PC-9 (cell line): ENCODE measurements at regions not wholly inside any gene's neighbourhood (a gene's known extent, or its start where the extent isn't known, plus 50 kb on each side); places are given as distances from the start of the nearest gene placed in this dataset.

ENCODE experiments used
- BruUV-seq: library from RNA; stranded (reverse); fragments of 400-500 nt; replicated peaks from 2 replicates; lab custom pipeline; 2021; lab: Mats Ljungman, UMichigan
- CTCF ChIA-PET: fragments of 300-600 bp; sonication (Branson Sonifier 250); formaldehyde crosslinking; loops from one replicate; lab custom pipeline; 2022; ENCODE audit warnings: antibody characterized with exemption; lab: Charles Lee
- POLR2A ChIA-PET: fragments of 300-600 bp; sonication (Branson Sonifier 250); formaldehyde crosslinking; loops from one replicate; lab custom pipeline; 2022; ENCODE audit warnings: antibody characterized with exemption; ENCODE audit not compliant: unreplicated experiment; lab: Charles Lee
- DNase-seq, 2 experiments: peaks; one replicate each; pipeline versions ENCODE4 v3.0.0 to v3.0.0-alpha.2; 2015 to 2022; ENCODE audit warnings: mixed read lengths in 1 of 2
- H2AFZ ChIP-seq: fragments of 200-600 bp; sonication (generic); 2 replicates; pipeline ENCODE4 v1.8.1; 2017; ENCODE audit warnings: antibody characterized with exemption
- H3F3A ChIP-seq: fragments of 200-600 bp; sonication (generic); 2 replicates; pipeline ENCODE4 v1.8.1; 2017; ENCODE audit warnings: antibody characterized with exemption, mild to moderate bottlenecking, low read depth; ENCODE audit not compliant: insufficient read depth
- H3K27ac ChIP-seq: fragments of 200-600 bp; sonication (generic); 2 replicates; pipeline ENCODE4 v1.6.1; 2016; ENCODE audit warnings: mixed run types
- H3K27me3 ChIP-seq: fragments of 200-600 bp; sonication (generic); 2 replicates; pipeline ENCODE4 v1.6.1; 2016; ENCODE audit warnings: low read depth, mixed run types; ENCODE audit not compliant: insufficient read depth
- H3K36me3 ChIP-seq: fragments of 200-600 bp; sonication (generic); 2 replicates; pipeline ENCODE4 v1.6.1; 2016; ENCODE audit warnings: low read depth, mixed run types
- H3K4me1 ChIP-seq: fragments of 200-600 bp; sonication (generic); replicated peaks from 2 replicates; pipeline ENCODE4 v1.6.1; 2016; ENCODE audit warnings: mixed run types; ENCODE audit not compliant: insufficient read depth
- H3K4me2 ChIP-seq: fragments of 200-600 bp; sonication (generic); 2 replicates; pipeline ENCODE4 v1.6.1; 2017; ENCODE audit warnings: mixed run types
- H3K4me3 ChIP-seq: fragments of 200-600 bp; sonication (generic); 2 replicates; pipeline ENCODE4 v1.6.1; 2016; ENCODE audit warnings: mixed run types
- H3K79me2 ChIP-seq: fragments of 200-600 bp; sonication (generic); 2 replicates; pipeline ENCODE4 v1.6.1; 2017; ENCODE audit warnings: low read depth, mixed run types
- H3K9me2 ChIP-seq: fragments of 200-600 bp; sonication (generic); 2 replicates; pipeline ENCODE4 v1.8.1; 2017; ENCODE audit warnings: mild to moderate bottlenecking; ENCODE audit not compliant: insufficient read depth
- H3K9me3 ChIP-seq: fragments of 200-600 bp; sonication (generic); 2 replicates; pipeline ENCODE4 v1.8.1; 2016; ENCODE audit warnings: low read depth; ENCODE audit not compliant: insufficient read depth
- H4K20me1 ChIP-seq: fragments of 200-600 bp; sonication (generic); 2 replicates; pipeline ENCODE4 v1.8.1; 2017; ENCODE audit not compliant: insufficient read depth
- EZH2 ChIP-seq: fragments of 200-600 bp; sonication (generic); IDR thresholded peaks from 2 replicates; pipeline ENCODE4 v1.8.0; 2017; ENCODE audit warnings: antibody characterized with exemption, low read depth
- intact Hi-C: fragments of 100-400 bp; cut with micrococcal nuclease; formaldehyde crosslinking; loops from one replicate; pipeline ENCODE4 v1.10.0; 2022; ENCODE audit not compliant: unreplicated experiment
- TF ChIP-seq, protein P1 (sequence below): fragments of 200-600 bp; sonication (generic); conservative IDR thresholded peaks from 2 replicates; pipeline ENCODE4 v1.6.1; 2017; ENCODE audit warnings: mixed run types, antibody characterized with exemption, mild to moderate bottlenecking, moderate library complexity

GRCh38 chr2:181753686-181754085 is 73.4 kb upstream of the NEUROD1 start:
- Histone ChIP-seq H3K4me3 (no peak overlapping the region), H3K27ac (no peak overlapping the region), H3K79me2 (no peaks in the 10 kb centered on the region), H3K4me1 (peaks cover 11% of the 10 kb centered on the region), H3F3A (no peaks in the 10 kb centered on the region), H3K27me3 (no peaks in the 10 kb centered on the region), H3K4me2 (no peak overlapping the region), H3K9me3 (0 out of 2 replicates have a peak, but pooled peaks cover 6% of the 10 kb centered on the region), H3K9me2 (no peaks in the 10 kb centered on the region), H2AFZ (no peak overlapping the region; the same call in 1 of the 2 replicates), H4K20me1 (no peaks in the 10 kb centered on the region), H3K36me3 (no peaks in the 10 kb centered on the region)
- no TSS peak for BruUV-seq
- intact Hi-C loops, result loop anchor here (2.0 kb wide), 2 partner anchors 37 to 57 kb away; no protein-coding TSS in a partner anchor
- POLR2A ChIA-PET, result interaction anchor here (0.8 kb wide), 1 partner anchor 15 kb away, joined by 8 read pairs; no protein-coding TSS in a partner anchor
- DNase-seq, result no peak
- no peak for TF ChIP-seq EZH2
- TF ChIP-seq, protein P1, sequence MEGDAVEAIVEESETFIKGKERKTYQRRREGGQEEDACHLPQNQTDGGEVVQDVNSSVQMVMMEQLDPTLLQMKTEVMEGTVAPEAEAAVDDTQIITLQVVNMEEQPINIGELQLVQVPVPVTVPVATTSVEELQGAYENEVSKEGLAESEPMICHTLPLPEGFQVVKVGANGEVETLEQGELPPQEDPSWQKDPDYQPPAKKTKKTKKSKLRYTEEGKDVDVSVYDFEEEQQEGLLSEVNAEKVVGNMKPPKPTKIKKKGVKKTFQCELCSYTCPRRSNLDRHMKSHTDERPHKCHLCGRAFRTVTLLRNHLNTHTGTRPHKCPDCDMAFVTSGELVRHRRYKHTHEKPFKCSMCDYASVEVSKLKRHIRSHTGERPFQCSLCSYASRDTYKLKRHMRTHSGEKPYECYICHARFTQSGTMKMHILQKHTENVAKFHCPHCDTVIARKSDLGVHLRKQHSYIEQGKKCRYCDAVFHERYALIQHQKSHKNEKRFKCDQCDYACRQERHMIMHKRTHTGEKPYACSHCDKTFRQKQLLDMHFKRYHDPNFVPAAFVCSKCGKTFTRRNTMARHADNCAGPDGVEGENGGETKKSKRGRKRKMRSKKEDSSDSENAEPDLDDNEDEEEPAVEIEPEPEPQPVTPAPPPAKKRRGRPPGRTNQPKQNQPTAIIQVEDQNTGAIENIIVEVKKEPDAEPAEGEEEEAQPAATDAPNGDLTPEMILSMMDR, result no peak
- CTCF ChIA-PET, result no interaction called here

DNA sequence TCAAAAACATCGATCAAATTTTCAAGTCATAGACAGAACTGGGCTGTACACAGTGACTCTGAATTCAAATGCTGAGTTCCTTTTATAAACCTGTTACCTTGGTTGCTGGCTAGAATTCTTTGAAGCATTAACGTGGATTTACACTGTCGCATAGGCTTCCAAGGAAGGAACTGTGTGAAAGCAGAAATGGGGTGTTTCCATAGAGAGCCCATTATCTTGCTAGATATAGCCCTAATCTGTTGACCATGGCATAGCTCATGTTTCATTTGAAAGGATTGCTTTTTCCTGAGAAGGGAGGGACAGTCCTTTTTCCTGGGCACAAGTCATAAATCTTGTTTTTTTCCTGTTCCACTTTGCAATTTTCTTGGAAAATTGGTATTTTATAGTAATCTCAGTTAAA is 73.8 kb upstream of the NEUROD1 start:
- BruUV-seq, result no TSS peak
- Histone ChIP-seq H3K36me3 (no peaks in the 10 kb centered on the region), H3K27me3 (no peaks in the 10 kb centered on the region), H4K20me1 (no peaks in the 10 kb centered on the region), H3F3A (no peaks in the 10 kb centered on the region), H2AFZ (no peak overlapping the region), H3K4me3 (no peak overlapping the region), H3K9me3 (0 out of 2 replicates have a peak, but pooled peaks cover 6% of the 10 kb centered on the region), H3K27ac (no peak overlapping the region), H3K9me2 (no peaks in the 10 kb centered on the region), H3K79me2 (no peaks in the 10 kb centered on the region), H3K4me2 (no peak overlapping the region), H3K4me1 (peaks cover 11% of the 10 kb centered on the region)
- POLR2A ChIA-PET, result interaction anchor here (0.7 to 0.8 kb wide), 2 partner anchors 15 to 132 kb away, joined by 4 to 8 read pairs; no protein-coding TSS in a partner anchor
- no peak for TF ChIP-seq EZH2
- TF ChIP-seq, protein P1, result no peak
- CTCF ChIA-PET, result interaction anchor here (0.6 kb wide), 1 partner anchor 58 kb away, joined by 9 read pairs; no protein-coding TSS in a partner anchor
- intact Hi-C loops, result no loop called here
- no peak for DNase-seq

- Histone ChIP-seq H3K27ac (no peak overlapping the region), H2AFZ (no peak overlapping the region), H3K4me2 (no peak overlapping the region), H3F3A (no peaks in the 10 kb centered on the region), H3K27me3 (no peaks in the 10 kb centered on the region), H3K4me3 (no peak overlapping the region), H3K9me2 (no peaks in the 10 kb centered on the region), H3K36me3 (no peaks in the 10 kb centered on the region), H3K79me2 (no peaks in the 10 kb centered on the region), H3K9me3 (0 out of 2 replicates have a peak, but pooled peaks cover 9% of the 10 kb centered on the region), H4K20me1 (no peaks in the 10 kb centered on the region), H3K4me1 (peaks cover 11% of the 10 kb centered on the region)
- intact Hi-C loops, result no loop called here
- TF ChIP-seq, protein P1, result no peak
- no peak for TF ChIP-seq EZH2
- POLR2A ChIA-PET, result no interaction called here
- no TSS peak for BruUV-seq
- DNase-seq, result no peak
- CTCF ChIA-PET, result no interaction called here
Measured at GRCh38 chr2:181755181-181755580, 74.9 kb upstream of the NEUROD1 start.
